Muscle of back (tissue), 3 donors: ENCODE measurements at regions not wholly inside any gene's neighbourhood (a gene's known extent, or its start where the extent isn't known, plus 50 kb on each side); places are given as distances from the start of the nearest gene placed in this dataset.
"Not testable (repeated sequence)": the region's sequence is repeated elsewhere in the genome, so short reads cannot be mapped to it uniquely, and the experiment has no call there.

Experiments
- DNase-seq, 3 donors: peaks; one replicate each; pipeline versions ENCODE4 v3.0.0 to v3.0.0-alpha.2; 2013

DNA sequence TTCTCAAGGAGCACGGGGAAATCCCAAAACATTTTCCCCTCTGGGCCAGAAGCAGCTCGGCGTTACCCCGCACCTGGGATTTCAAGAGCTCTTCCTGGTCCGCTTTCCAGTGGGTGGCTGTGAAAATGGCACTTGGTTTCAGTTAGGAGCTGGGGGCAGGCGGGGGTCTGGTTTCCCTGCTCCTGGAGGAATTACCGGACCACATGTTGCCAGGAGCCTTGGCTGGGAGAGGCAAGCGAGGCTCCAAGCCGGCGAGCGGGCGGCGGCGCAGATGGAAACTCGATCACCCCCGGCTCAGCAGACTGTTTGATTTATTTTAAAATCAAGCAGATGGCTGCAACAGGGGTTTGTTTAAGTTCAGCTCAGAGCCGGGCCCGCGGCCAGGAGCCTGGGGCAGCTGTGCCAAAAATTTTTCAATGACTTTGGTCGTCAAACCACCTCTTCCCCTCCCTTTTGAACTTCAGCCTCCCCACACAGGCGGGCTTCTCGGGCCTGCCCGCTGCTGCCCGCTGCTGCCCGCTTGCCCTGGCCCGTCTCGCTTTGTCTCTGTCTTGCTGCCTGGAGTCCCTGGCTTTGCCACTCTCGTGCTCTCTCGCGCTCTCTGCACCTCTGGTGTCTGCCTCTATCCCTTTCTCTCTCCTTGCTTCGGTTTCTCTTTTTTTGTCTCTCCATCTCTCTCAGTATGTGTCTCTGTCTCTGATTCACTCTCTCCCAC lies 108.0 kb upstream of the CIBAR2 start:
- peak; percentile 93 to 96 (median 93) for DNase-seq

DNA sequence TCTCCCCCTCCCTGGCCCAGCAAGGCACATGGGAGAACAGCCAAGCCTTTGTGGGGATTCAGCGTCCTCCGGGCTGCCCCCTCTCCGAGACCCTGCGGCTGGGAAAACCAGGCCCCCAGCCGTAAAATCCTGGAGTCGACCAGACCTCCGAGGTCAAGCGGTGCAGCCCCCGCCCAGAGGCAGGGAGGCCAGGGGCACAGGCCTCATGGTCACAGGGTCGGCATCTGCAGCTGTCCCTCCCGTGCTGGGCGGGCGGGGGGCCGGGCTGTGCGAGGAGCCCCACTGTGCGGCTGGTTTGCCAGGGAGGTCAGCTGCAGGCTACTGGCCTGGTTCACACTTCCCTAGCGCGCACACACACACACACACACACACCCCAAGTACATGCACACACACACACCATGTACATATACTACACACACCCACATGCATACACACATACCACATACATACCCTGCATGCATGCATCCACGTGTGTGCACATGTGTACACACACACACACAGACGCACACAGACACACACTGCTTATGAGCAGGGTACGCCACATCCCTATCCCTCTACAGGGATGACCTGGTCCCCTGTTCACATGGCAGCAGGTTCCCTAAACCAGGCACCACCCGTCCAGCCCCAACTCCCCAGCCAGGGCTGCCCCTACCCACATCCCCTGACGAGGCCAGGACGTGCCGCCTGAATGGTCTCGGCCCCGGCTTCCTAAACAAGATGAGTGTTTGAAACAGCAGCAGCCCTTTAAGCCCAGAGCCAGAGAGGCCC lies 108.9 kb upstream of the CIBAR2 start:
- DNase-seq: peak in 2 of 3 donors; percentile 47 to 80

DNA sequence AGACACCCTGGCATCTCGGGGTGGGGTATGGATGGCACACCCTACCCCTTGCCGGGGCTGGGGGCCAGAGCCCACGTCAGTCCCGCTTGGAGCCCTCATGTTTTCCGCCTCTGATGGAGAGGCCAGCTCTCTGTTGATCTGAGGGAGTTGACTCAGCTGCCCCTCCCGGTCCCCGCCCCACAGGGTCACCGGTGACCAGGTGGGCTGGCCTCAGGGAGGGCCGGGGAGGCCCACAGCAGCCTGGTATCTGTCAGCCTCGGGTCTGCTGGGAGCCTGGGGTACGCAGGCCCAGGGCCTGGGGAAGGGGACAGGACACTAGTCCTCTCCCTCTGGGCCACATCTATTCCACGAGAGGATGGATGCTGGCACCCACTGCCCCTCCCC lies 109.5 kb upstream of the CIBAR2 start:
- no peak for DNase-seq

DNA sequence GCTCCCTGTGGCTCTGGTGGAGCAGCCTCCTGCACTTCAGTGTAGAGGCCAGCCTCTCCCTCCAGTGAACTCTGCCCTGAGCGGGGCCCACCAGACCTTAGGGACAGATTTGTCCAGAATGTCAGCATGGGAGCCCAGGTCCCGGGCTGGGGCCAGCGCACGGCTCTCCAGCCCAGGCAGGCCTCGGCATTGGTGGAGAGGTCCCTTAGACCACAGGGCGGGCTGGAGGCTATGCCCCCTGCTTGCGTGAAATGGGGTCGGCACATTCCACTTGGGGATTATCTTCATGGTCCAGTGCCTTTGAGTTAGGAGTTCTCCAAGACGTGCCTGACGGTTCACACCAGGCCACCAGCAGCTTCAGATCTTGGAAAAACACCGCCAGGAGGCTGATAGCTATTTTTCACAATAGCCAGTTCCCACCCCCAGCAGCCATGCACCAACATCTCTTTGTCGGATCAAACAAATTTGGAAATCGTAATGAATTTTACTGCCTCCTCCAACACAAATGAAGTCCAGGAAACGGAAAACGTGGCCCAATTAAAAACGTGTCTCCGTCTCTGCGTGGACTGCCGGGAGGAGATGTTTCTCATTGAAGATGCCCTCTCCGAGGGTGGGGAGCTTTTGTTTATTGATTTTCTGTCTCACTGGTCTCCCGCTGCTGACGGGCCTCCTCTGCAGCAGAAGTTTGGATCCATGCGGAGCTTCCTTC lies 110.0 kb upstream of the CIBAR2 start:
- no peak for DNase-seq

DNA sequence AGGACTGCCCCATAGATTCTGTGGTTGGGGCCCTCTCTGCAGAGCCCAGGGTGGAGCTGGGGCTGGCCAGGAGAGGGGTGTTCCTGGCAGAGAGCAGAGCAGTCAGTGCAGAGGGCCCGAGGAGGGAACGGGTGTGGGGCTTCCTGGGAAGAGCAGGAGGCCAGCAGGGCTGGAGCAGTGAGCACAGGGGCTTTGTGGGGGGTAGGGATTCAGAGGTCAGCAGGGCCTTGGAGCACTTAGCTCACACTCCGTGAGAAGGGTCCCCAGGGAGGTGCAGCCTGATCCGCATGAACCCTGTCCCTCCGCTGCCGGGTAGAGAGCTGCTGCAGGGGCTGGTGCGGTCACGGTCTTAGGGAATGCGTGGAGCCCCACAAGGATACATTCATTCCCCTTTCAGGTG lies 113.0 kb upstream of the CIBAR2 start:
- no peak for DNase-seq

DNA sequence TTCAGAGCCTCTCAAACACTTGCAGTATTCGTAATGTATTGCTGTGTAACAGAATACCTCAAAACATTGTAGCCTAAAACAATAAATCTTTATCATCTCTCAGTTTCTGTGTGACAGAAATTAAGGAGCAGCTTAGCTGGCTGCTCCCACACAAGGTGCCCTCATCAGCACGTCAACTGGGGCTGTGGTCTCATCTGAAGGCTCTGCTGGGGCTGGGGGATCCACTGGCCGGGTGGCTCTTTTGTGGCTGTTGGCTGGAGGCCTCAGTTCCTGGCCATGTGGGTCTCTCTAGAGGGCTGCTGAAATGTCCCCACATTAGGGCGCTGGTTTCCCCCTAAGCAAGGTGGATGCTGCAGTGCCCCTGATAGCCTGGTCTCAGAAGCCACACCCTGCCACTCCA lies 113.4 kb upstream of the CIBAR2 start:
- DNase-seq: no peak

DNA sequence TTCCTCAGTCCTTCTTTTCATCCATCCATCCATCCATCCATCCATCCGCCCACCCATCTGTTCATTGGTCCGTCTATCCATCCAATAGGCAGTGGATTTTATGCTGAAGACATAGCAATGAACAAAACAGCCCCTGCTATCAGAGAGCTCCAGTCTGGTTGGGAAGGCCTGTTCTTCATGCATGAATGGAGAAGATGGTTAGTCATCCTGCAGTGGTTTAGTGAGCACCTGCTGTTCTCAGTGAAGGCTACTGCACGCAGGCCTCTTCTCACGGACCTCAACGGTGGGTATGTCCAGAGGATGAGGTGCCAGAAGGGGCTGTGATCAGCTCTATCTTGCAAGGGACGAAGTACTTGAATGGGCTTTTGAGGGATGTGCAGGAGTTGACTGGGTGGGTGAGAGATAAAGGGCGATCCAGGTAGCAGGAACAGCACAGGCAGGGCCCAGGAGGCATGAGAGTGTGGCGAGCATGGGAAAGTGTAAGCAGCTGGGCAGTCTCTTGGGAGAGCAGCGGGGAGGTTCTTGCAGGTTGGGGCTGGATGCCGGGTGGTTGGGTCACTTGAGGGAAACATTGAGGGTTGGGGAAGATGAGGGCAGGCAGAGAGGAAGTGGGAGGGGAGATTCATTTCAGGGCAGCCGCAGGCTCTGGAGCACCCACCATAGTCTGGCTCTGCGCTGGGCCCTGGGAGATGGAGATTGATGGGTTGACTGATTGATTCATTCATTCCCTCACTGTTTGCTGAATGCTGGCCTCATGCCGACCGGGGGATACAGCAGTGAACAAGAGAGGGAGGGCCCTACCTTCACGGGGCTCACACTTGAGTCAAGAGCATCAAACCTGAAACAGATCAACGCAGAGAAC lies 115.0 kb upstream of the CIBAR2 start:
- no peak for DNase-seq

DNA sequence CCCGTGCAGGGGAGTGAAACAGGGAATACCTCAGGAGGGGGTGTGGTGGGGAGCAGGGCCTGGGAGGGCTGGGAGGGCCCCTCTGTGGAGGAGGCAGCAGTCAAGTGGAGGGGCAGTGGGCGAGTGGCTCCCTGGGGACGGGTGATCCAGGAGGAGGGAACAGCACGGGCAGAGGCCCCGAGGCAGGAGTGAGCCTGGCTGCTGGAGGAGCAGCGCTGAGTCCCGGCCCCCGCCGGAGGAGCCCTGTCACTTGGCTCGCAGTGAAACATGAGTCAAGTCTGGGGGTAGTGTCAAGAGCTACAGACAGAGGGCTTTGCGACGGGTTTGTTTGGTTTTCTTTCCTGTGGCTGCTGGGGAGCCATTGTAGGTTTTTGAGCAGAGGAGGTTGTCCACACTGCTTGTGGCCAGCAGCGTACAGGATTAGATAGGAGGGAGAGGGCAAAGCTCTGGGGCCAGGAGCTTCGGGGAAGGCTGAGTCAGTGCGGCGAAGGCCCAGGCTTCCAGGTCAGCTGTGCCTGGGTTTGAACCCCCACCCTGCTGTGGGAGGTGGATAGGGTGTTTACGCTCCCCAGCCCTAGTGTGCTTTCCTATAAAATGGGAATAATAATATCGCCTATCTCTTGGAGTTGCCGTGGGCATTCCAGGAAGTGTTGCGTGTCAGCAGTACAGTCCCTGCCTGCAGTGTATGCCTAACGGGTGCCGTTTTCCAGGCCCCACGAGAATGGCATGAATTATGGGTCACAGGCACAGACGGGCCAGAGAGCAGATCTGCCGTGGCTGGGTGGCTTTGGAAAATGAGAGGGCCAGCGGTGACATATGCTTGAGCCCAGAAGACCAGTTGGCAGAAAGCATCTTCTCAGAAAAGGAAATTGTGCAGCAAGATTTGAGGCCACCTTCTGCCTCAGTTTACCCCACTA lies 115.9 kb upstream of the CIBAR2 start:
- peak in 1 of 3 donors; percentile 64 for DNase-seq

DNA sequence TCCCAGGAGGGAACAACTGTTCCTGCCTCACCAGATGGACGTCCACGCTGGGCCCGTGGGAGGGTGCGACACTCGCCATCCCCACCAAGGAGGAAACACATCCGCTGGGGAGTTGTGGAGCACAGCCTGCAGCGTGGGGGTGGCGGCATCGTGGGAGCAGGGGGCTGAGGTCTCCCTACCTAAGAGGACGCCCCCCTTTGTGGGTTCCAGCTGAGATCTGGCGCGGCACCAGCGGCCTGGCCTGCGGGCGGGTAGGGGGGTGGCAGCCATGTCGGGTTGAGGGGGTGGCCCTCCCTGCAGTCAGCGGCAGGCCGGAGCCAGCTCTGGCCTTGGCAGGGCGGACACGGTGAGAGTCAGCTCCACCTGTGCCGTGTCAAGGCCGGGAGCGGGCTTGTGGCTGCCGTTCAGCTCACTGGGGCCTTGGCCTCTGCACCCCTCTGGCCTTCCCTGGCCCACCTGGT lies 116.7 kb upstream of the CIBAR2 start:
- no peak for DNase-seq

DNA sequence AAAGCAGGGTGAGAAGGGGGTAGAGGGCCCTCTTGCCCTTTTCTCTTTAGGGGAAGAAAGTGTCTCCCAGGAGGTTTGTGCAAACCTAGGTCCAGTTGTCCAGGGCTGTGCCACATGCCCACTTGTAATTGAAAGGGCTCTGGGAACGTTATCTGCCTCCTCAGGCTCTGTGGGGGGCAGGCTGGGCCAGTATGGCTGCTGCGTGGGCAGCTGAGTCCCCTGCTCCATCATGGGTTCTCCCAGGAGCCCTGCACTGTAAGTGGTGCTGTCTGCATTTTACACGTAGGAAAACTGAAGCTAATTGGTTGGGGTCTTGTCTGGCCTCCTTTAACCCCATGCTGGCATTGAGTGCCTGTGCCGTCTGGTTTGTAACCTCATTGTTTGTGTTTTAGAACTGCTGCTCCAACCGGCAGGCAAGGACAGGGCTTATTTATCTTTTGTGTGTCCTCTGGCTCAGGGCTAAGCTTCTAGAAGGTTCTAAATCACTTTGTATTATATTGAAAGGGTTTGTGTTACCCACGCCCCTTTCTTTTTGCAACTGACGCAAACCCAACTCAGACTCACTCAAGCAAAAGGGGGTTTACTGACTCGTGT lies 117.7 kb upstream of the CIBAR2 start:
- no peak for DNase-seq

DNA sequence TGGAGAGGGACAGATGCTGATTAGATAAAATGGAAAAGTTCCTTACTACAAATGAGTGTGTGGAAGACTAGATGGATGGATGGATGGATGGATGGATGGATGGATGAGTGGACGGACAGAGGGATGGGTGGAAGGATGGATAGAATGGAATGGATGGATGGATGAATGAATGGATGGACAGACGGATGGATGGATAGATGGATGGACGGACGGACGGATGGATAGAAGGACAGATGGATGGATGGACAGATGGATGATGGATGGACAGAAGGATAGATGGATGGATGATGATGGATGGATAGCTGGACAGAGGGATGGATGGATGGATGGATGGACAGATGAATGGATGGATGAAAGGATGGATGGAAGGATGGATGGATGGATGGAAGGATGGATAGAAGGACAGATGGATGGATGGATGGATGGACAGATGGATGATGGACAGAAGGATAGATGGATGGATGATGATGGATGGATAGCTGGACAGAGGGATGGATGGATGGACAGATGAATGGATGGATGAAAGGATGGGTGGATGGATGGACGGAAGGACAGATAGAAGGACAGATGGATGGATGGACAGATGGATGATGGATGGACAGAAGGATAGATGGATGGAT lies 118.6 kb upstream of the CIBAR2 start:
- not testable (repeated sequence) for DNase-seq

DNA sequence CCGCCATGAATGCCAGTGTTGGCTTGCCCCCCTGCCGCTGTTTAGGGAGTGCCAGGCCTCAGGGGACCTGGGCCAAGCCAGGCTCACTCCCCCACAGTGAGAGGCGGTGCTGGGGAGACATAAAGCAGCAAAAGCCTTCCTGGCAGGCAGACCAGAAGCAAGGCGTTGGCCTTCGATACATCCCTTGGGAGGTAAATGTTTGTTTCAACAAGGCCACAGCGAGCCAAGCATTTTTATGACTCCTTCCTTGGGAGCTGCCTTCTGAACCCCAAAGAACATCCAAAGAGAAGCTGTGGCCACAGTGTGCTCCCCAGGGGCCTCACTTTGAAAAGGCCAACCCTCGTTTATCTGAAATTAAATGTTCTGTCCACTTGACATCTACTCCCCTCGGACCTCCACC lies 119.7 kb upstream of the CIBAR2 start:
- DNase-seq: no peak

DNA sequence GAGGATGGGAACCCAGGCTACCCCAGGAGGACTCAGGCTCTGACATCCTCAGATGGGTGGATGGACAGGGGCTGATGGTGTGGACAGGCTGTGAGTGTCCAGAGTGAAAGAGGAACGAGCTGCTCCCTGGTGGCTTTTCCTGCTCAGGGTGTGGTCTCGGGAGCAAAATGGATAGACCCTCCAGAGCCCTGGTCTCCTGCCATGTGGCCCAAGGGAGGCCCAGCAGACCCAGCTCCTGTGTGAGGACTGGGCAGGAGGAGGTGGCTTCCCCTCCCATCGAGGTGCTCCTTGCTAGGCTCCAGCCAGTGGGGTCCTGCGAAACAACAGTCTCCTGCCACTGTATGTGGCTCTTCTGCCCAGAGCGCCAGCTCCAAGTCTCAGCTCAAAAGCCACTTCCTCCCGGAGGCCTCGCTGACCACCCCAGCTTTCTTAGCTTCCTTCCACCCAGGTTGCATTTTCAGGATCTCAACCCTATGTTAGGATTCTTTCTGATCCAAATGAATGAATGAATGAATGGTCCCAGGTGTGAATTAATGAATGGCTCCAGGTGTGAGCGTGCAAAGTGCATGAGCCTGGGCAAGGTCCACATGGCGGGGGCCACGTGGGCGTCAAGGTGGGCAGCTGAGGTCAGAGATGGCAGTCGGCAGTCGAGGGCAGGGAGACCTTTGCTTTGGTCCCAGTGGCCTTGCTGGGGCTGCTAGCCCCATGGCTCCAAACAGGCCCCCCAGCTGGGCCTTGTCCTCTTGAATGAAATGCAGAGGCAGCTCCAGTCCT lies 120.3 kb upstream of the CIBAR2 start:
- no peak for DNase-seq

DNA sequence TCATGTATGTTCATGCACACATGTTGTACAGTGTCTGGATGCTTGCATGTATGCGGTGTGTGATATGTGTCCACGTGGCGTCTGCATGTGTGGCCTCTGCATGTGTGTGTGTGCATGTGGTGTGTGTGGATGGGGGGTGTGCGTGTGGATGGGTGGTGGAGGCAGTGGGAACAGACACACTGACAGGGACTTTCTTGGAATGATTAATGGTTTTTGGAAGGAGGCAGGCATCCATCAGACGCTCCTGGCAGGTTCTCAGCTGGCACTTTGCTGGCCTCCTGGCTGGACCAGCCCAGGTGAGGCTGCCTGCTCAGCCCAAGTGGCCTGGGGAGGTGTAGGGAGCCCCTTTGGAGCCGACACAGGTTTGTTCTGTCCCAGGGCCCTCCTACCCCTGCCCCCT lies 121.2 kb upstream of the CIBAR2 start:
- DNase-seq: peak in 1 of 3 donors; percentile 59

DNA sequence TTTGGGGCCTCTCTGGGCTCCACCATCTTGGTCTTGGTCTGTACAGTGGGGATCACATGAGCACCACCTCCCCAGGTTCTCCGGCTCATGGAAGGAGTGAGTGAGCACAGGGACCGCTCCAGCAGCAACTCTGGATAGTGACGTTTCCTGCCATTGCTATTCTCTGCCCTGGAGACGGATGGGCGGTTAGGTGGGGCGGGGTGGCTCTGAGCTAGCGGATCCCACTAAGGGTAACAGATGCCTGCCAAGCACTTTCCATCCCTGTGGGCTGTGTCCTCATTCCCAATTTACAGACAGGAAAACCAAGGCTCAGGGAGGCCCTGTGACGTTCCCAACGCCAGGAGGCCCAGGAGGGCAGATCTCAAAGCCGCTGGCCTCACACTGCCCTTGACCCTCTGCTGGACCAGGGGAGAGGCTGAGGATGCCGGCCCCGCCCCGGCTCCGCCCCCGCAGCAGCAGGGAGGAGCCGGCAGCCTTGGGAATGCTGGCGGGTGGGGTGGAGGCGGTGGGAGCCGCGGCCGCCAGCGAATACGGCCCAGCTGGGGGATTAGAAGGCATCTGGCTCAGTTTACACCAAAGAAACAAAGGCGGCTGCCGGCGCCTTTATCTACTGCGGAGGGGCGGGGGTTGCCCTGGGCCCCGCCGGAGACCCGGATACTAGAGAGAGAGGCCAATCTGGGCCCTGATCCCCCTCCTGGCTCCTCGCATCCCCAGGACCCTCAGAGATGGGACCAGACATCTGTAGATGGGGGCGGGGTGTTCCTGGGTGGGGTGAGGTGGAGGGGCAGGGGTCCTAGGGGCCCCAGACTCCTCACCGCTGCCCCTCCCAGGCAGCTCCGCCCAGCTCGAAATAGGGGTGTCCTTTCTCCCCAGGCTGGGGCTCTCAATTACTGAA lies 122.3 kb upstream of the CIBAR2 start:
- DNase-seq: peak; percentile 69 to 92 (median 80)

DNA sequence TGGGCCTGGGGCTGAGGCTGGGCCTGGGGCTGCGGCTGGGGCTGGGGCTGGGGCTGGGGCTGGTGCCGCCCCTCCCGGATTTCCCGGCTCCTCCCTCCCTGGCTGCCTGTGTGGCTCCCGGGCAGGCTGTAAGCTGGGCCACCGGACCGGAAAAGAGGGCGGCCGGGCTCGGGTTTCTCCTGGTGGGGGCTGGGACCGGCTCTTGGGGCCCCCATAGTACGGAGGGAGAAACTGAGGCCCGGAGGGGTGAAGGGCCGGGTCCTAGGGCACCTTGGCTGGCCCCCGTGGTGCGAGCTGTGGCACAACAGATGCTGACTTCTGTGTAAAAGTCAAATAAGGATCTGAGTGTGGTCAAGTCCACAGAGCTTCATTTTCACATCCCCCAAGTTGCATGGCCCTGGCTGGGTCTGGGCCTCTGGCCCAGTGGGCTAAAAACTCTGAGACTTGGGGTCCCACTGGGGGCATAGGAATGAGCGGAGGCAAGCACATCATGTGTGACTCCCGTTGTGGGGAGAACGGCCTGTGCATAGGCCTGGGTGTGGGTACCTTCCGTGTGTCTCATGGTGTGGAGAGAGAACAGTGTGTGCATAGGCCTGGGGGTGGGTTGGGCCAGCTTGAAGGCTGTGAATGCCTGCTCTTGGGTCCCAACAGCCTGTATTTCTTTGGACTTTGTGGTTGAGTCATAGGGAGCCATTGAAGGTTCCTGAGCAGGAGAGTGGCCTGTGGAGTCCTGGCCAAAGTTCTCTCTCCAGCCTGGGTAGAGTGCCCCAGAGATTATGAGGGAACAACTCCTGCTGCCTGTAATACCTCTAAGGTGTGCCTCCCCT lies 123.9 kb upstream of the CIBAR2 start:
- peak in 1 of 3 donors; percentile 71 for DNase-seq

DNA sequence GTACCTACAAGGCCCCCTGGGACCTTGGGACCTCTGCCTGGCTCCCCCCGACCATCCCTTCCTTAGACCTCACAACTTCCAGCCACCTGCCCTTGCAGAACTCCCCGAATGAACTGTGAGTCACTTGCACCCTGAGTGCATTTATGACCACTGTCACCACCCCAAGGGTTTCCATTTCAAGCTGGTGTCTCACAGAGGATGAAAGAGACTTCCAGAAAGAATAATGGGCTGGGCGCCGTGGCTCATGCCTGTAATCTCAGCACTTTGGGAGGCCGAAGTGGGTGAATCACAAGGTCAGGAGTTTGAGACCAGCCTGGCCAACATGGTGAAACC lies 124.5 kb upstream of the CIBAR2 start:
- no peak for DNase-seq
